ENCODE measurements at regions not wholly inside any gene's neighbourhood (a gene's known extent, or its start where the extent isn't known, plus 50 kb on each side); places are given as distances from the start of the nearest gene placed in this dataset.

DNA sequence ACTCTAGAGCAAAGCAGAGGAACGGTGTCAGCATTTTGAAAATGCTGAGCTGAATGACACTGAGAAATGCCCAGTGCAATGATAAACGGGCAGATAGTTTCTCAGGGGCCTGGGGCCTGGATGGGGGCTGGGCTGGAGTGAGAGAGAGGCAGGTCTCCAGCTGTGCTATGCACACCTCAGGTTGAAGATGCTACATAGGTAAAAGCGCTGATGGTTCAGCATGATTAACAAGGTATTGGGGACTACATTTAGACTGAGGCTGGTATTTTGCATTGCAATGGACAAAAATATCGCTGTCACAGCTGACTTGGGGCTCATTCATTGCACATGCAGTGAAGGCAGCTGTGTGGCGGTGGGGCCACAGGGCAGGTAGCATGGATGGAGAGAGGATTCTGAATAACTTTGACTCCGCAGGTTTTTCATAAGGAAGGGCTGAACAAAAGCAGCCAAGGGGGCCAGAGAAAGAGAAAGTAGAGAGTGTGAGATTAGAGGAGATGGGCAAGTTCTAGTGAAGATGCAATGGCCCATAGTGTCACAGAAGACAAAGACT lies 290.8 kb upstream of the ZNF32 start:
- no peak for TF ChIP-seq EP300 (IDR thresholded peaks at IDR 0.05)
- TF ChIP-seq POLR2A (IDR thresholded peaks at IDR 0.05; ENCODE audit: low read length): no peak
- no peak for TF ChIP-seq MYC (IDR thresholded peaks at IDR 0.05; ENCODE audit: borderline replicate concordance, low read length)
- TF ChIP-seq KDM1A (IDR thresholded peaks at IDR 0.05; ENCODE audit: low read depth): no peak
- TF ChIP-seq, protein P1, sequence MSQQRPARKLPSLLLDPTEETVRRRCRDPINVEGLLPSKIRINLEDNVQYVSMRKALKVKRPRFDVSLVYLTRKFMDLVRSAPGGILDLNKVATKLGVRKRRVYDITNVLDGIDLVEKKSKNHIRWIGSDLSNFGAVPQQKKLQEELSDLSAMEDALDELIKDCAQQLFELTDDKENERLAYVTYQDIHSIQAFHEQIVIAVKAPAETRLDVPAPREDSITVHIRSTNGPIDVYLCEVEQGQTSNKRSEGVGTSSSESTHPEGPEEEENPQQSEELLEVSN (IDR thresholded peaks at IDR 0.05; ENCODE audit: borderline replicate concordance, low read depth): no peak
- no peak for TF ChIP-seq JUNB (IDR thresholded peaks at IDR 0.05)
- TF ChIP-seq, protein P2, sequence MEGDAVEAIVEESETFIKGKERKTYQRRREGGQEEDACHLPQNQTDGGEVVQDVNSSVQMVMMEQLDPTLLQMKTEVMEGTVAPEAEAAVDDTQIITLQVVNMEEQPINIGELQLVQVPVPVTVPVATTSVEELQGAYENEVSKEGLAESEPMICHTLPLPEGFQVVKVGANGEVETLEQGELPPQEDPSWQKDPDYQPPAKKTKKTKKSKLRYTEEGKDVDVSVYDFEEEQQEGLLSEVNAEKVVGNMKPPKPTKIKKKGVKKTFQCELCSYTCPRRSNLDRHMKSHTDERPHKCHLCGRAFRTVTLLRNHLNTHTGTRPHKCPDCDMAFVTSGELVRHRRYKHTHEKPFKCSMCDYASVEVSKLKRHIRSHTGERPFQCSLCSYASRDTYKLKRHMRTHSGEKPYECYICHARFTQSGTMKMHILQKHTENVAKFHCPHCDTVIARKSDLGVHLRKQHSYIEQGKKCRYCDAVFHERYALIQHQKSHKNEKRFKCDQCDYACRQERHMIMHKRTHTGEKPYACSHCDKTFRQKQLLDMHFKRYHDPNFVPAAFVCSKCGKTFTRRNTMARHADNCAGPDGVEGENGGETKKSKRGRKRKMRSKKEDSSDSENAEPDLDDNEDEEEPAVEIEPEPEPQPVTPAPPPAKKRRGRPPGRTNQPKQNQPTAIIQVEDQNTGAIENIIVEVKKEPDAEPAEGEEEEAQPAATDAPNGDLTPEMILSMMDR (IDR thresholded peaks at IDR 0.05): no peak
- TF ChIP-seq KDM5A (IDR thresholded peaks at IDR 0.05): no peak
- no peak for TF ChIP-seq MAFK (IDR thresholded peaks at IDR 0.05; ENCODE audit: partially characterized antibody)
- no peak for TF ChIP-seq CEBPB (IDR thresholded peaks at IDR 0.05)
- no peak for TF ChIP-seq BHLHE40 (IDR thresholded peaks at IDR 0.05; ENCODE audit: low read depth, low read length)
